OCI-LY1 (cell line): ENCODE measurements at regions not wholly inside any gene's neighbourhood (a gene's known extent, or its start where the extent isn't known, plus 50 kb on each side); places are given as distances from the start of the nearest gene placed in this dataset.
A peak's percentile ranks its signal among the peaks of the same experiment; 100 is the strongest.

Experiments used
- H2AFZ ChIP-seq: fragments of 200-600 bp; sonication (generic), shearing (Covaris generic); 2 replicates; pipeline ENCODE4 v1.6.0; 2014; ENCODE audit warnings: antibody characterized with exemption, mild to moderate bottlenecking, low read length
- H3F3A ChIP-seq: fragments of 200-600 bp; sonication (generic), shearing (Covaris generic); 2 replicates; pipeline ENCODE4 v1.6.0; 2014; ENCODE audit warnings: mild to moderate bottlenecking, antibody characterized with exemption, low read length, moderate library complexity; ENCODE audit not compliant: insufficient read depth
- H3K27ac ChIP-seq: fragments of 200-600 bp; sonication (generic); 2 replicates; pipeline ENCODE4 v1.5.1; 2014; ENCODE audit warnings: low read length, mixed run types, mild to moderate bottlenecking, low read depth; ENCODE audit not compliant: poor library complexity, severe bottlenecking
- H3K27me3 ChIP-seq: fragments of 200-600 bp; sonication (generic); 2 replicates; pipeline ENCODE4 v1.6.0; 2014; ENCODE audit warnings: antibody characterized with exemption, mild to moderate bottlenecking, low read length, moderate library complexity; ENCODE audit not compliant: insufficient read depth
- H3K36me3 ChIP-seq: fragments of 200-600 bp; sonication (generic); 2 replicates; pipeline ENCODE4 v1.6.1; 2014; ENCODE audit warnings: mild to moderate bottlenecking, antibody characterized with exemption, low read length, moderate library complexity, mixed read lengths; ENCODE audit not compliant: insufficient read depth
- H3K4me1 ChIP-seq: fragments of 200-600 bp; sonication (generic); 2 replicates; pipeline ENCODE4 v1.5.1; 2014; ENCODE audit warnings: mild to moderate bottlenecking, low read length, moderate library complexity; ENCODE audit not compliant: insufficient read depth, severe bottlenecking
- H3K4me2 ChIP-seq: fragments of 200-600 bp; sonication (generic), shearing (Covaris generic); 2 replicates; pipeline ENCODE4 v1.6.1; 2014; ENCODE audit warnings: low read length
- H3K4me3 ChIP-seq: fragments of 200-600 bp; sonication (generic); 2 replicates; pipeline ENCODE4 v1.5.1; 2014; ENCODE audit warnings: low read length, low read depth, mild to moderate bottlenecking, mixed read lengths; ENCODE audit not compliant: poor library complexity, severe bottlenecking
- H3K79me2 ChIP-seq: fragments of 200-600 bp; shearing (Covaris generic); 2 replicates; pipeline ENCODE4 v1.6.1; 2016; ENCODE audit warnings: mixed run types, low read length, mixed read lengths; ENCODE audit not compliant: insufficient read depth
- H3K9ac ChIP-seq: fragments of 200-600 bp; sonication (generic), shearing (Covaris generic); 2 replicates; pipeline ENCODE4 v1.6.1; 2014; ENCODE audit warnings: mild to moderate bottlenecking, low read length, mixed read lengths
- H3K9me2 ChIP-seq: fragments of 200-600 bp; sonication (generic), shearing (Covaris generic); 2 replicates; pipeline ENCODE4 v1.6.1; 2014; ENCODE audit warnings: low read depth, mild to moderate bottlenecking, low read length, mixed read lengths
- H3K9me3 ChIP-seq: fragments of 200-600 bp; shearing (Covaris generic); 2 replicates; pipeline ENCODE4 v1.6.1; 2014; ENCODE audit warnings: low read length, mixed read lengths
- H4K20me1 ChIP-seq: fragments of 200-600 bp; sonication (generic), shearing (Covaris generic); 2 replicates; pipeline ENCODE4 v1.6.0; 2016; ENCODE audit warnings: mild to moderate bottlenecking, low read length; ENCODE audit not compliant: insufficient read depth
- CTCF ChIP-seq: fragments of 200-600 bp; sonication (generic), shearing (Covaris generic); IDR thresholded peaks from 2 replicates; pipeline ENCODE4 v1.5.1; 2017; ENCODE audit warnings: mild to moderate bottlenecking, antibody characterized with exemption, low read length, moderate library complexity, mixed read lengths
- EZH2 ChIP-seq: fragments of 200-600 bp; sonication (generic), shearing (Covaris generic); IDR thresholded peaks from 2 replicates; pipeline ENCODE4 v1.8.0; 2017; ENCODE audit warnings: borderline replicate concordance, mixed run types, mild to moderate bottlenecking, antibody characterized with exemption, low read length, moderate library complexity, mixed read lengths

- H3K36me3 ChIP-seq, result no peaks in the 10 kb centered on the region
- no peaks in the 10 kb centered on the region for H3K4me1 ChIP-seq
- H3F3A ChIP-seq, result no peaks in the 10 kb centered on the region
- H3K79me2 ChIP-seq, result no peaks in the 10 kb centered on the region
- H3K9ac ChIP-seq, result no peak overlapping the region
- no peak overlapping the region for H3K27ac ChIP-seq
- no peak overlapping the region for H3K4me3 ChIP-seq
- TF ChIP-seq CTCF, result no peak
- TF ChIP-seq EZH2, result no peak
- no peak overlapping the region for H2AFZ ChIP-seq
- no peaks in the 10 kb centered on the region for H3K27me3 ChIP-seq
- H3K9me3 ChIP-seq, result peaks cover 3% of the 10 kb centered on the region; the same call in 1 of the 2 replicates
- H3K9me2 ChIP-seq, result no peaks in the 10 kb centered on the region
- H4K20me1 ChIP-seq, result no peaks in the 10 kb centered on the region
- no peak overlapping the region for H3K4me2 ChIP-seq
Observed at GRCh38 chr14:44142006-44142405, 365.1 kb downstream of the FSCB start.

GRCh38 chr14:44135972-44136371 is 371.1 kb downstream of the FSCB start:
- H3K9me3 ChIP-seq, result no peaks in the 10 kb centered on the region
- no peaks in the 10 kb centered on the region for H3K9me2 ChIP-seq
- H4K20me1 ChIP-seq, result no peaks in the 10 kb centered on the region
- H3K36me3 ChIP-seq, result no peaks in the 10 kb centered on the region
- no peaks in the 10 kb centered on the region for H3F3A ChIP-seq
- H3K4me2 ChIP-seq, result peak overlapping the region; percentile 94
- peaks cover 14% of the 10 kb centered on the region for H3K4me1 ChIP-seq
- no peaks in the 10 kb centered on the region for H3K27me3 ChIP-seq
- H3K79me2 ChIP-seq, result no peaks in the 10 kb centered on the region
- peak overlapping the region; percentile 100 for H2AFZ ChIP-seq
- TF ChIP-seq CTCF (no peak), EZH2 (no peak)
- peak overlapping the region; percentile 25; the same call in 1 of the 2 replicates for H3K9ac ChIP-seq
- no peak overlapping the region for H3K27ac ChIP-seq
- H3K4me3 ChIP-seq, result peak overlapping the region; percentile 54

DNA sequence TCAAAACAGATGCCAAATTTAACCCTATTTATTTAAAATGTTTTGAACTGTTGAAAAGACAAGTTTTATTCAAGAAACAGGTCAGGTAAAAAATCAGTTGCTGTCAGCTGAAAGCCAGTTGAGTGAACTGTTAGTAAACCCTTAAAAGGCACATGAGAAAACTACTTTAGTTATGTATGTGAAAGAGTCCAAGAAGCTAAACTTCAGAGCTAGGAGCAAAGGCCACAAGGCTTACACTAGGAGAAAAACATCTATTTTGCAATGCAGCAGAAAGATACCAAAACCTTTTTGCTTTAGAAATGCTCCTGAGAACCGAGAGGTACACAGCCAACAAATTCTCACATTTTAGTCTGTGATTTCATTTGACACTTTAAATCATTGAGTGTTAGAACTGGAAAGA is 375.2 kb downstream of the FSCB start:
- Histone ChIP-seq H3K4me3 (no peak overlapping the region), H3K4me2 (no peak overlapping the region), H3K27ac (no peak overlapping the region), H3K9ac (no peak overlapping the region), H3K9me2 (no peaks in the 10 kb centered on the region), H3K79me2 (no peaks in the 10 kb centered on the region), H3F3A (no peaks in the 10 kb centered on the region), H4K20me1 (no peaks in the 10 kb centered on the region), H3K4me1 (peaks cover 14% of the 10 kb centered on the region), H3K27me3 (no peaks in the 10 kb centered on the region), H3K36me3 (no peaks in the 10 kb centered on the region), H2AFZ (peak overlapping the region; percentile 75; the same call in 1 of the 2 replicates), H3K9me3 (no peaks in the 10 kb centered on the region)
- no peak for TF ChIP-seq EZH2
- TF ChIP-seq CTCF, result no peak
